ENCODE measurements at regions not wholly inside any gene's neighbourhood (a gene's known extent, or its start where the extent isn't known, plus 50 kb on each side); places are given as distances from the start of the nearest gene placed in this dataset.

GRCh38 chr10:124278356-124278755 lies 140.4 kb downstream of the OAT start:
- intact Hi-C loops (cut with micrococcal nuclease), result loop anchor here (2.0 kb wide), 1 partner anchor 50 kb away; no protein-coding TSS in a partner anchor

More at GRCh38 chr10:124278356-124278755, 140.4 kb downstream of the OAT start:
- POLR2A ChIA-PET, result no interaction called here
- no peaks in the 10 kb centered on the region for H3K4me1 ChIP-seq (ENCODE audit: control insufficient read depth in 1 of 2, insufficient read depth in 2 of 2, low read length in 2 of 2)
- BruUV-seq (replicated peaks), result no TSS peak
- no peak for ATAC-seq
- no peaks in the 10 kb centered on the region for H3K27me3 ChIP-seq (ENCODE audit: insufficient read depth, low read length)
- no peaks in the 10 kb centered on the region for H3K9me2 ChIP-seq (ENCODE audit: insufficient read depth)
- DNase-seq (ENCODE audit: low read depth, low spot score), result no peak
- no peak overlapping the region for H2AFZ ChIP-seq (ENCODE audit: low read depth, low read length, poor library complexity, severe bottlenecking)
- no peaks in the 10 kb centered on the region for H4K20me1 ChIP-seq (ENCODE audit: insufficient read depth)
- no peaks in the 10 kb centered on the region for H3K36me3 ChIP-seq (ENCODE audit: control insufficient read depth in 1 of 2, insufficient read depth in 2 of 2, low read length in 2 of 2)
- H3K9ac ChIP-seq (ENCODE audit: low read length), result no peak overlapping the region
- no peak overlapping the region for H3K4me2 ChIP-seq (ENCODE audit: low read length)
- H3K9me3 ChIP-seq (ENCODE audit: control insufficient read depth in 1 of 2, insufficient read depth in 1 of 2, low read depth in 1 of 2, low read length in 2 of 2), result no peaks in the 10 kb centered on the region; a peak in 1 of 4 replicates
- H3K79me2 ChIP-seq (ENCODE audit: insufficient read depth, low read length), result no peaks in the 10 kb centered on the region
- RAD21 ChIA-PET (ENCODE audit: low non-redundant PET in 1 of 2, low total read pairs in 2 of 2, uncharacterized antibody in 2 of 2, unreplicated experiment in 2 of 2), result no interaction called here
- H3K27ac ChIP-seq (ENCODE audit: low read depth, low read length), result no peak overlapping the region
- no peak overlapping the region for H3K4me3 ChIP-seq (replicated peaks in 1 of 2; ENCODE audit: low read depth in 1 of 2, low read length in 2 of 2)
- TF ChIP-seq EGR1 (IDR thresholded peaks at IDR 0.05; ENCODE audit: low read depth), result no peak
- TF ChIP-seq, protein P1, sequence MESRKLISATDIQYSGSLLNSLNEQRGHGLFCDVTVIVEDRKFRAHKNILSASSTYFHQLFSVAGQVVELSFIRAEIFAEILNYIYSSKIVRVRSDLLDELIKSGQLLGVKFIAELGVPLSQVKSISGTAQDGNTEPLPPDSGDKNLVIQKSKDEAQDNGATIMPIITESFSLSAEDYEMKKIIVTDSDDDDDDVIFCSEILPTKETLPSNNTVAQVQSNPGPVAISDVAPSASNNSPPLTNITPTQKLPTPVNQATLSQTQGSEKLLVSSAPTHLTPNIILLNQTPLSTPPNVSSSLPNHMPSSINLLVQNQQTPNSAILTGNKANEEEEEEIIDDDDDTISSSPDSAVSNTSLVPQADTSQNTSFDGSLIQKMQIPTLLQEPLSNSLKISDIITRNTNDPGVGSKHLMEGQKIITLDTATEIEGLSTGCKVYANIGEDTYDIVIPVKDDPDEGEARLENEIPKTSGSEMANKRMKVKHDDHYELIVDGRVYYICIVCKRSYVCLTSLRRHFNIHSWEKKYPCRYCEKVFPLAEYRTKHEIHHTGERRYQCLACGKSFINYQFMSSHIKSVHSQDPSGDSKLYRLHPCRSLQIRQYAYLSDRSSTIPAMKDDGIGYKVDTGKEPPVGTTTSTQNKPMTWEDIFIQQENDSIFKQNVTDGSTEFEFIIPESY (IDR thresholded peaks at IDR 0.05; ENCODE audit: extremely low read depth, insufficient replicate concordance, low read length), result no peak
- TF ChIP-seq CBX3 (IDR thresholded peaks at IDR 0.05; ENCODE audit: low read depth), result no peak
- no peak for TF ChIP-seq RAD21 (IDR thresholded peaks at IDR 0.05; ENCODE audit: low read depth)
- TF ChIP-seq TCF7L2 (IDR thresholded peaks at IDR 0.05; ENCODE audit: borderline replicate concordance, extremely low read depth, insufficient read depth, insufficient read length), result no peak
- no peak for TF ChIP-seq ZNF274 (IDR thresholded peaks at IDR 0.05; ENCODE audit: low read depth, low read length)
- no peak for TF ChIP-seq FOSL1 (IDR thresholded peaks at IDR 0.05; ENCODE audit: low read depth)
- TF ChIP-seq CTCF (IDR thresholded peaks at IDR 0.05 in 2 of 3, conservative IDR thresholded peaks at IDR 0.05 in 1 of 3; ENCODE audit: borderline replicate concordance in 1 of 3, insufficient read depth in 1 of 3, low read depth in 2 of 3, low read length in 2 of 3), result no peak
- TF ChIP-seq, protein P2, sequence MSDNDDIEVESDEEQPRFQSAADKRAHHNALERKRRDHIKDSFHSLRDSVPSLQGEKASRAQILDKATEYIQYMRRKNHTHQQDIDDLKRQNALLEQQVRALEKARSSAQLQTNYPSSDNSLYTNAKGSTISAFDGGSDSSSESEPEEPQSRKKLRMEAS (IDR thresholded peaks at IDR 0.05), result no peak
- TF ChIP-seq JUND (IDR thresholded peaks at IDR 0.05), result no peak
- CTCF ChIA-PET, result no interaction called here
